Smooth muscle cell (in vitro differentiated cells): ENCODE measurements at regions not wholly inside any gene's neighbourhood (a gene's known extent, or its start where the extent isn't known, plus 50 kb on each side); places are given as distances from the start of the nearest gene placed in this dataset.

Experiments used
- DNase-seq: peaks from one replicate; lab custom pipeline; 2025; ENCODE audit not compliant: unreplicated experiment; lab: John Stamatoyannopoulos, UW
- H2AFZ ChIP-seq: fragments of 200-600 bp; sonication (generic); 2 replicates; pipeline ENCODE4 v1.6.0; 2016; ENCODE audit warnings: antibody characterized with exemption, low read depth, mild to moderate bottlenecking
- H3F3A ChIP-seq: fragments of 200-600 bp; sonication (generic); 2 replicates; pipeline ENCODE4 v1.6.0; 2017; ENCODE audit warnings: antibody characterized with exemption, low read depth
- H3K27ac ChIP-seq: fragments of 200-600 bp; sonication (generic); 2 replicates; pipeline ENCODE4 v1.5.1; 2016; ENCODE audit warnings: low read depth, mild to moderate bottlenecking
- H3K27me3 ChIP-seq: fragments of 200-600 bp; sonication (generic); 2 replicates; pipeline ENCODE4 v1.6.1; 2016; ENCODE audit warnings: low read depth, mild to moderate bottlenecking
- H3K36me3 ChIP-seq: fragments of 200-600 bp; sonication (generic); 2 replicates; pipeline ENCODE4 v1.5.1; 2016; ENCODE audit warnings: low read depth
- H3K4me1 ChIP-seq: fragments of 200-600 bp; sonication (generic); 2 replicates; pipeline ENCODE4 v1.5.1; 2016; ENCODE audit warnings: low read depth
- H3K4me2 ChIP-seq: fragments of 200-600 bp; sonication (generic); 2 replicates; pipeline ENCODE4 v1.6.0; 2016; ENCODE audit warnings: mild to moderate bottlenecking
- H3K4me3 ChIP-seq: fragments of 200-600 bp; sonication (generic); 2 replicates; pipeline ENCODE4 v1.5.1; 2016; ENCODE audit warnings: mild to moderate bottlenecking
- H3K79me2 ChIP-seq: fragments of 200-600 bp; sonication (generic); 2 replicates; pipeline ENCODE4 v1.6.0; 2016; ENCODE audit warnings: low read depth, mild to moderate bottlenecking
- H3K9ac ChIP-seq: fragments of 200-600 bp; sonication (generic); 2 replicates; pipeline ENCODE4 v1.6.0; 2016; ENCODE audit warnings: low read depth
- H3K9me3 ChIP-seq: fragments of 200-600 bp; sonication (generic); replicated peaks from 2 replicates; pipeline ENCODE4 v1.5.1; 2016; ENCODE audit warnings: low read depth
- H4K20me1 ChIP-seq: fragments of 200-600 bp; sonication (generic); 2 replicates; pipeline ENCODE4 v1.6.0; 2016; ENCODE audit warnings: low read depth
- WGBS: methylation state at CpG from one replicate; pipeline ENCODE4 v1.1.7; 2016; ENCODE audit warnings: low lambda C conversion rate; 5-methylcytosine and 5-hydroxymethylcytosine counted together
- TF ChIP-seq, protein P1 (sequence below): fragments of 200-600 bp; sonication (generic); IDR thresholded peaks from 2 replicates; pipeline ENCODE4 v1.5.1; 2017; ENCODE audit warnings: borderline replicate concordance, mild to moderate bottlenecking, antibody characterized with exemption; ENCODE audit not compliant: insufficient read depth, poor library complexity, severe bottlenecking

DNA sequence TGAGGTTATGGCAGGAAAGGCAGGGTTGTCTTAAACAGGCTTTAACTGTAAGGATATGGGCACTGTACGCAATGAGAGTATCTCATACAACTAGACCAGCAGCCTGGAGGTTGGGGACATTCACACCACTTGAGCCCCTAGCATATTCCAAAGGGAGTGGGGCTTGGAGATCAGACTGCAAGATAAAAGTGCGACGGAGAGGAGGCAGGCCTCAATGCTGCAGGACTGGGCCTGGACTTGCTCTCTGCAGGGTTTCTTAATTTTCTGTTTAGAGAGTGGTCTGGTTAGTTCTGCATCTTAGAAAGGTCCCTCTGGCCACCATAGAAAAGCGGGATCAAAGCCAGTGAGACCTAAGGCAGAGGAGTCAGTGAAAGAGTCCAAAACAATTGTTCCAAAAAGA lies 357.7 kb upstream of the NR2F2 start:
- no peak for DNase-seq
- Histone ChIP-seq H3K27me3 (peaks cover 5% of the 10 kb centered on the region), H3K36me3 (no peaks in the 10 kb centered on the region), H3K4me3 (no peak overlapping the region), H3K9ac (no peak overlapping the region), H2AFZ (no peak overlapping the region), H3K79me2 (no peaks in the 10 kb centered on the region), H3K4me2 (no peak overlapping the region), H4K20me1 (no peaks in the 10 kb centered on the region), H3F3A (peaks cover 3% of the 10 kb centered on the region), H3K9me3 (no peaks in the 10 kb centered on the region), H3K4me1 (no peaks in the 10 kb centered on the region), H3K27ac (no peak overlapping the region)
- TF ChIP-seq, protein P1, sequence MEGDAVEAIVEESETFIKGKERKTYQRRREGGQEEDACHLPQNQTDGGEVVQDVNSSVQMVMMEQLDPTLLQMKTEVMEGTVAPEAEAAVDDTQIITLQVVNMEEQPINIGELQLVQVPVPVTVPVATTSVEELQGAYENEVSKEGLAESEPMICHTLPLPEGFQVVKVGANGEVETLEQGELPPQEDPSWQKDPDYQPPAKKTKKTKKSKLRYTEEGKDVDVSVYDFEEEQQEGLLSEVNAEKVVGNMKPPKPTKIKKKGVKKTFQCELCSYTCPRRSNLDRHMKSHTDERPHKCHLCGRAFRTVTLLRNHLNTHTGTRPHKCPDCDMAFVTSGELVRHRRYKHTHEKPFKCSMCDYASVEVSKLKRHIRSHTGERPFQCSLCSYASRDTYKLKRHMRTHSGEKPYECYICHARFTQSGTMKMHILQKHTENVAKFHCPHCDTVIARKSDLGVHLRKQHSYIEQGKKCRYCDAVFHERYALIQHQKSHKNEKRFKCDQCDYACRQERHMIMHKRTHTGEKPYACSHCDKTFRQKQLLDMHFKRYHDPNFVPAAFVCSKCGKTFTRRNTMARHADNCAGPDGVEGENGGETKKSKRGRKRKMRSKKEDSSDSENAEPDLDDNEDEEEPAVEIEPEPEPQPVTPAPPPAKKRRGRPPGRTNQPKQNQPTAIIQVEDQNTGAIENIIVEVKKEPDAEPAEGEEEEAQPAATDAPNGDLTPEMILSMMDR = no peak
- 81% methylated on average over 4 of the region's 4 CpGs for WGBS

DNA sequence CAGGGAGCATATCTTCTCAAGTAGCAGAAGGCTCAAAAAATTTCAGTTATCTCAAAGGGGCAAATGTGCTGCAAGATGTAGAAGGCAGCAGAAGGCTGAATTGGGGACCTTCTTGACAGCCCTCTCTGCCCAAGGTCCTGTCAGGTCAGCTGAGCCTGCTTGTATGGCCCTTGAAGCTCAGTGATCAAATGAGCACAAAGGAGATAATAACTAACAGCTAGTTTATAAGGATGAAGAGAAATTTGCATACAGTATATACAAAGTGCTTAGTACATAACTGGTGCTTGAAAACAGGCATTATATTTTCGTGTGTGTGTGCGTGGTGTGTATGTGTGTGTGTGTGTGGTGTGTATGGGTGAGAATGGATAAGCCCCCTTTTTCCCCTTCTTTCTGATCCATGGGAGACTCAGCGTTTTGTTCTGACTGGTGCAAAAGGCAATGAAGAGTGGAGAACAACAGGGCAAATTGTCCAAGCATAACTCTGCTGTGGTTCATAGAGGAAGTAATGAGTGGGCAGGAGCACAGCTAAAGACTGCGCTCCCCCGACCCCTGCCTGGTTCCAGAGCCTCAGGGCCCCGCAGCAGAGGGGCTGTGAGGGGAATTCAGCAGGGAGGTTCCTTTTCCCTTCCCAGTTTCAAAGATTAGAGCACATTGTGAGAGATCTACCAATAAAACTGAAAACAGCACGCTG lies 356.8 kb upstream of the NR2F2 start:
- no peak for DNase-seq
- no peaks in the 10 kb centered on the region for H4K20me1 ChIP-seq
- no peak overlapping the region for H3K9ac ChIP-seq
- no peaks in the 10 kb centered on the region for H3K4me1 ChIP-seq
- peaks cover 5% of the 10 kb centered on the region for H3K27me3 ChIP-seq
- 81% methylated on average over 7 of the region's 7 CpGs for WGBS
- peaks cover 3% of the 10 kb centered on the region for H3F3A ChIP-seq
- H3K4me3 ChIP-seq = no peak overlapping the region
- H3K79me2 ChIP-seq = no peaks in the 10 kb centered on the region
- no peaks in the 10 kb centered on the region for H3K36me3 ChIP-seq
- no peak overlapping the region for H3K27ac ChIP-seq
- TF ChIP-seq, protein P1 = no peak
- no peak overlapping the region for H3K4me2 ChIP-seq
- no peak overlapping the region for H2AFZ ChIP-seq
- no peaks in the 10 kb centered on the region for H3K9me3 ChIP-seq

DNA sequence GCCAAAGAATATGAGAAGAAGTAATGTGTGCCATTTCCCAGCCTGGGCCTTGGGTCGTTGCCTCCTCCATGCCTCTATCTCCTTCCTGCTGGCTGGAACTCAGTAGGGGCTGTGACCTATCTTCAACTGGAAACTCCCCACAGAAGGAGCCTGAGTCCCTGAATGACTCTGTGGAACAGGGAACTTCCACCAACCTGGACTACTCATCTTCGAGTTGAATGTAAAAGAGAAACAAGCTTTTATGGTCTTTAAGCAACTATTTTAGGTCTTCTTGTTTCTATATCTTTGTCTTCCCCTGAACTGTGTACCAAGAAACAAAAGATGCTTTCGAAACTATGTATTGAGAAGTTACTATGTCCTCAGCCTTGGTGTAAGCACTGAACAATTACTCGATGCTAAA lies 355.3 kb upstream of the NR2F2 start:
- Histone ChIP-seq H3K9ac (no peak overlapping the region), H3K27me3 (no peaks in the 10 kb centered on the region), H3K4me3 (no peak overlapping the region), H3F3A (peaks cover 3% of the 10 kb centered on the region), H3K36me3 (no peaks in the 10 kb centered on the region), H3K4me2 (no peak overlapping the region), H3K79me2 (no peaks in the 10 kb centered on the region), H4K20me1 (no peaks in the 10 kb centered on the region), H3K9me3 (no peaks in the 10 kb centered on the region), H3K27ac (no peak overlapping the region), H2AFZ (no peak overlapping the region), H3K4me1 (no peaks in the 10 kb centered on the region)
- no peak for DNase-seq
- TF ChIP-seq, protein P1 = no peak
- WGBS = 95% methylated on average over 4 of the region's 4 CpGs

- H2AFZ ChIP-seq = no peak overlapping the region
- H3K9ac ChIP-seq = no peak overlapping the region
- no peaks in the 10 kb centered on the region for H3K27me3 ChIP-seq
- no peaks in the 10 kb centered on the region for H3K9me3 ChIP-seq
- H4K20me1 ChIP-seq = no peaks in the 10 kb centered on the region
- no peaks in the 10 kb centered on the region for H3F3A ChIP-seq
- H3K4me3 ChIP-seq = no peak overlapping the region
- WGBS = 94% methylated on average over 3 of the region's 3 CpGs
- H3K4me1 ChIP-seq = no peaks in the 10 kb centered on the region
- DNase-seq = no peak
- no peaks in the 10 kb centered on the region for H3K36me3 ChIP-seq
- TF ChIP-seq, protein P1 = no peak
- no peak overlapping the region for H3K4me2 ChIP-seq
- no peak overlapping the region for H3K27ac ChIP-seq
- H3K79me2 ChIP-seq = no peaks in the 10 kb centered on the region
These were observed 351.2 kb upstream of the NR2F2 start for GRCh38 chr15:95979286-95979685.
